ENCODE measurements at regions not wholly inside any gene's neighbourhood (a gene's known extent, or its start where the extent isn't known, plus 50 kb on each side); places are given as distances from the start of the nearest gene placed in this dataset.
"Not testable (repeated sequence)": the region's sequence is repeated elsewhere in the genome, so short reads cannot be mapped to it uniquely, and the experiment has no call there.

DNA sequence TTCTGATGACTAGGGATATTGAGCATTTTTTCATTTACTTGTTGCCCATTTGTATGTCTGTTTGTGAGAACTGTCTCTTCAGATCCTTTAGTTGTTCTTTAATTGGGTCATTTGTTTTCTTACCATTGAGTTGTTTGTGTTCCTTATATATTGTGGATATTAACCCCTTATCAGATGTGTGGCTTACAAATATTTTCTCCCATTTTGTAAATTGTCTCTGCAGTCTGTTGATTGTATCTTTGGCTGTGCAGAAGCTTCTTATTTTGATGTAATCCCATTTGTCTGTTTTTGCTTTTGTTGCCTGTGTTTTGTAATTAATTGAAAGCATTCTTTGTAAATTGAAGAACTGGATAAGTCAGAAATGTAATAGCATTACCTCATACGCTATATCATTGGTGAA lies 459.1 kb upstream of the FOXG1 start:
- Histone ChIP-seq H3K27ac (ENCODE audit: low read length) (no peak overlapping the region), H3K9me2 (ENCODE audit: insufficient read depth, low read length) (no peaks in the 10 kb centered on the region), H3K9me3 (ENCODE audit: low read length) (no peaks in the 10 kb centered on the region), H3K4me2 (ENCODE audit: low read length) (no peak overlapping the region), H3K9ac (ENCODE audit: low read length) (no peak overlapping the region), H3F3A (ENCODE audit: insufficient read depth, low read length, poor library complexity, severe bottlenecking) (no peaks in the 10 kb centered on the region), H2AFZ (ENCODE audit: low read depth, low read length) (no peak overlapping the region), H4K20me1 (ENCODE audit: insufficient read depth) (no peaks in the 10 kb centered on the region), H3K4me3 (ENCODE audit: low read length) (no peak overlapping the region), H3K27me3 (ENCODE audit: insufficient read depth, low read depth, low read length) (peaks cover 3% of the 10 kb centered on the region), H3K79me2 (replicated peaks; ENCODE audit: insufficient read depth, low read length) (no peaks in the 10 kb centered on the region), H3K36me3 (ENCODE audit: insufficient read depth, low read length) (no peaks in the 10 kb centered on the region)
- TF ChIP-seq RAD21 (conservative IDR thresholded peaks at IDR 0.05), result no peak
- TF ChIP-seq POLR2AphosphoS5 (IDR thresholded peaks at IDR 0.05), result no peak
- TF ChIP-seq MXI1 (conservative IDR thresholded peaks at IDR 0.05; ENCODE audit: poor library complexity, severe bottlenecking), result no peak
- TF ChIP-seq, protein P1, sequence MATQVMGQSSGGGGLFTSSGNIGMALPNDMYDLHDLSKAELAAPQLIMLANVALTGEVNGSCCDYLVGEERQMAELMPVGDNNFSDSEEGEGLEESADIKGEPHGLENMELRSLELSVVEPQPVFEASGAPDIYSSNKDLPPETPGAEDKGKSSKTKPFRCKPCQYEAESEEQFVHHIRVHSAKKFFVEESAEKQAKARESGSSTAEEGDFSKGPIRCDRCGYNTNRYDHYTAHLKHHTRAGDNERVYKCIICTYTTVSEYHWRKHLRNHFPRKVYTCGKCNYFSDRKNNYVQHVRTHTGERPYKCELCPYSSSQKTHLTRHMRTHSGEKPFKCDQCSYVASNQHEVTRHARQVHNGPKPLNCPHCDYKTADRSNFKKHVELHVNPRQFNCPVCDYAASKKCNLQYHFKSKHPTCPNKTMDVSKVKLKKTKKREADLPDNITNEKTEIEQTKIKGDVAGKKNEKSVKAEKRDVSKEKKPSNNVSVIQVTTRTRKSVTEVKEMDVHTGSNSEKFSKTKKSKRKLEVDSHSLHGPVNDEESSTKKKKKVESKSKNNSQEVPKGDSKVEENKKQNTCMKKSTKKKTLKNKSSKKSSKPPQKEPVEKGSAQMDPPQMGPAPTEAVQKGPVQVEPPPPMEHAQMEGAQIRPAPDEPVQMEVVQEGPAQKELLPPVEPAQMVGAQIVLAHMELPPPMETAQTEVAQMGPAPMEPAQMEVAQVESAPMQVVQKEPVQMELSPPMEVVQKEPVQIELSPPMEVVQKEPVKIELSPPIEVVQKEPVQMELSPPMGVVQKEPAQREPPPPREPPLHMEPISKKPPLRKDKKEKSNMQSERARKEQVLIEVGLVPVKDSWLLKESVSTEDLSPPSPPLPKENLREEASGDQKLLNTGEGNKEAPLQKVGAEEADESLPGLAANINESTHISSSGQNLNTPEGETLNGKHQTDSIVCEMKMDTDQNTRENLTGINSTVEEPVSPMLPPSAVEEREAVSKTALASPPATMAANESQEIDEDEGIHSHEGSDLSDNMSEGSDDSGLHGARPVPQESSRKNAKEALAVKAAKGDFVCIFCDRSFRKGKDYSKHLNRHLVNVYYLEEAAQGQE (IDR thresholded peaks at IDR 0.05; ENCODE audit: borderline replicate concordance), result no peak
- no peak for TF ChIP-seq EP300 (conservative IDR thresholded peaks at IDR 0.05; ENCODE audit: poor library complexity, severe bottlenecking)
- no peak for TF ChIP-seq CTCF (IDR thresholded peaks at IDR 0.05; ENCODE audit: poor library complexity, severe bottlenecking)
- TF ChIP-seq TAF1 (IDR thresholded peaks at IDR 0.05; ENCODE audit: low read depth), result no peak
- no peak for TF ChIP-seq EZH2 (IDR thresholded peaks at IDR 0.05; ENCODE audit: borderline replicate concordance, insufficient read depth, low read length, poor library complexity, severe bottlenecking)
- no peak for TF ChIP-seq SMC3 (conservative IDR thresholded peaks at IDR 0.05; ENCODE audit: poor library complexity)

GRCh38 chr14:28308734-28309133 lies 457.9 kb upstream of the FOXG1 start:
- no peaks in the 10 kb centered on the region for H3K9me3 ChIP-seq (ENCODE audit: low read length)
- no peaks in the 10 kb centered on the region for H3K79me2 ChIP-seq (replicated peaks; ENCODE audit: insufficient read depth, low read length)
- H4K20me1 ChIP-seq (ENCODE audit: insufficient read depth), result no peaks in the 10 kb centered on the region
- H3K27me3 ChIP-seq (ENCODE audit: insufficient read depth, low read depth, low read length), result peaks cover 3% of the 10 kb centered on the region
- TF ChIP-seq EP300 (conservative IDR thresholded peaks at IDR 0.05; ENCODE audit: poor library complexity, severe bottlenecking) (no peak), EZH2 (IDR thresholded peaks at IDR 0.05; ENCODE audit: borderline replicate concordance, insufficient read depth, low read length, poor library complexity, severe bottlenecking) (no peak), CTCF (IDR thresholded peaks at IDR 0.05; ENCODE audit: poor library complexity, severe bottlenecking) (no peak), SMC3 (conservative IDR thresholded peaks at IDR 0.05; ENCODE audit: poor library complexity) (no peak)
- TF ChIP-seq, protein P1 (IDR thresholded peaks at IDR 0.05; ENCODE audit: borderline replicate concordance), result no peak
- H3K4me2 ChIP-seq (ENCODE audit: low read length), result no peak overlapping the region
- no peak overlapping the region for H3K27ac ChIP-seq (ENCODE audit: low read length)
- H3F3A ChIP-seq (ENCODE audit: insufficient read depth, low read length, poor library complexity, severe bottlenecking), result no peaks in the 10 kb centered on the region
- H3K4me3 ChIP-seq (ENCODE audit: low read length), result no peak overlapping the region
- H3K36me3 ChIP-seq (ENCODE audit: insufficient read depth, low read length), result no peaks in the 10 kb centered on the region
- no peak overlapping the region for H2AFZ ChIP-seq (ENCODE audit: low read depth, low read length)
- no peak overlapping the region for H3K9ac ChIP-seq (ENCODE audit: low read length)
- H3K9me2 ChIP-seq (ENCODE audit: insufficient read depth, low read length), result no peaks in the 10 kb centered on the region

DNA sequence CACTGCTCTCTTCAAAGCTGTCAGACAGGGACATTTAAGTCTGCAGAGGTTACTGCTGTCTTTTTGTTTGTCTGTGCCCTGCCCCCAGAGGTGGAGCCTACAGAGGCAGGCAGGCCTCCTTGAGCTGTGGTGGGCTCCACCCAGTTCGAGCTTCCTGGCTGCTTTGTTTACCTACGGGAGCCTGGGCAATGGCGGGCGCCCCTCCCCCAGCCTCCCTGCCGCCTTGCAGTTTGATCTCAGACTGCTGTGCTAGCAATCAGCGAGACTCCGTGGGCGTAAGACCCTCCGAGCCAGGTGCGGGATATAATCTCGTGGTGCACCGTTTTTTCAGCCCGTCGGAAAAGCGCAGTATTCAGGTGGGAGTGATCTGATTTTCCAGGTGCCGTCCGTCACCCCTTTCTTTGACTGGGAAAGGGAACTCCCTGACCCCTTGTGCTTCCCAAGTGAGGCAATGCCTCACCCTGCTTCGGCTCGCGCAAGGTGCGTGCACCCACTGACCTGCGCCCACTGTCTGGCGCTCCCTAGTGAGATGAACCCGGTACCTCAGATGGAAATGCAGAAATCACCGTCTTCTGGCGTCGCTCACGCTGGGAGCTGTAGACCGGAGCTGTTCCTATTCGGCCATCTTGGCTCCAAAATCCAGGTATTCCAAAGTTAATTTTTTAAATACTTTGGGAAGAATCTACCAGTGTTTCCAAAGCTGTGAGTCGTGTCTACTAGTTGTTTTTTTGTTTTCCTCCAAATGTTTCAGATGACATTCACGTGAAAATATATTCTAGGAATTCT lies 448.5 kb upstream of the FOXG1 start:
- not testable (repeated sequence) for H3K4me2 ChIP-seq (ENCODE audit: low read length); H3K4me3 ChIP-seq (ENCODE audit: low read length); H2AFZ ChIP-seq (ENCODE audit: low read depth, low read length)

More for the DNA sequence above, 448.5 kb upstream of the FOXG1 start:
- H3F3A ChIP-seq (ENCODE audit: insufficient read depth, low read length, poor library complexity, severe bottlenecking); H3K9me2 ChIP-seq (ENCODE audit: insufficient read depth, low read length); H3K9me3 ChIP-seq (ENCODE audit: low read length); H3K79me2 ChIP-seq (replicated peaks; ENCODE audit: insufficient read depth, low read length); H3K36me3 ChIP-seq (ENCODE audit: insufficient read depth, low read length); H4K20me1 ChIP-seq (ENCODE audit: insufficient read depth); H3K9ac ChIP-seq (ENCODE audit: low read length); H3K27ac ChIP-seq (ENCODE audit: low read length); H3K27me3 ChIP-seq (ENCODE audit: insufficient read depth, low read depth, low read length): not testable (repeated sequence)
